NCI-H2029 (cell line): ENCODE measurements at regions not wholly inside any gene's neighbourhood (a gene's known extent, or its start where the extent isn't known, plus 50 kb on each side); places are given as distances from the start of the nearest gene placed in this dataset.
A peak's percentile ranks its signal among the peaks of the same experiment; 100 is the strongest.

ENCODE experiments used
- DNase-seq: peaks from one replicate; lab custom pipeline; 2025; lab: John Stamatoyannopoulos, UW

DNA sequence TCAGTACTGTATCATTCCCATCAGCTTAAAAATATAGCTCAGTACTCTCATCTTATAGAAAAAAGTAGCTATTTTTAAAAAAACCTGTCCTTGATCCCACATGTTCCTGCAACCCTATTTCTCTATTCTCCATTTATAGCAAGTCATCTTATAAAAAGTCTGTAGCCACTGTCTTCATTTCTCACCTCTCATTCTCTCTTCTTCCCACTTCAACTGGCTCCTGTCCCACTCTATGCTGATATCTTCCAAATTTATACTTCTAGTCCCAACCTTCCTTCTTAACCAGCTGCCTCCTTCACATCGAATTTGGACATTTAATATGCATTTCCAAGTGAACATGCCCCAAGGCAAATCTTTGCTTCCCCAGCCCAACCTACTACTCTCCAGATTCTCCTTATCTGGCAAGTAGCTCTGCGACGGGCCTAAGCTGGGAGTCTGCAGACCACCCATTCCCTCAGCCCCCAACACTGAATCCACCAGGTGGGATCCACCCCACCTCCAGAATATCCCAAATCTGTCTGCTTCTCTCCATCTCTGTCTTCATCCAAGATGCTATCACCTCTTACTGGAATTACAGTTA, 52.0 kb upstream of the TANC2 start:
- DNase-seq: no peak

DNA sequence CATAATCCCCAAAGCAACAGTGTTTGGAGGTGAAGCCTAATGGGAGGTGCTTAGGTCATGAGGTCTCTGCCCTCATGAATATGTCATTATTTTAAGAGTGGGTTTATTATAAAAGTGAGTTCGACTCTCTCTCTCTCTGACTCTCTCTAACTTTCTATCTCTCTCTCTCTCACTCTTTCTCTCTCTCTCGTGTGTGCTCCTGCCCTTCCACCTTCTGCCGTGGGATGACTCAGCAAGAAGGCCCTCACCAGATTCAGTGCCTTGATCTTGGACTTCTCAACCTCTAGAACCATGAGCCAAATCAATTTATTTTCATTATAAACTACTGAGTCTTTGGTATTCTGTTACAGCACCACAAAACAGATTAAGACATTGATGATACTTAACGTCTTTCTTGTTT, 53.7 kb upstream of the TANC2 start:
- DNase-seq: no peak

DNA sequence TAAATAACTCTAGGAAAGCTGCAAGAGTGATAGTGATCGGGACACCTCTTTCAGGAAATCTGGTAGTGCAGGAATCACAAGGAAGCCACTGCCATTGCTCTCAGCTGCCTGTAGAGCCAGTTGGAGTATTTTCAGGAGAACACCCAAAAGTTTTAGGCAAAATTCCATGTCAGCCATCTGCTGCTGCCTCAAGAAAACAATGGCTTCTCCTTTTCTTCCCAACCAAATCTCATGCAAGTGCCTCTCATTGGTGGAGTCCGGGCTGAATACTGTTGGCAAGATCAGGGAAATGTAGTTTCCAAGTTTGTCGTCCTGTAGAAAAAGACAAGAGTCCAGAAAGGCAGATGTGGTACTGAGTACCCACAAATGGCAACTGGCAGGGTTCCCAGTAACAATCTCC, 54.9 kb upstream of the TANC2 start:
- no peak for DNase-seq

DNA sequence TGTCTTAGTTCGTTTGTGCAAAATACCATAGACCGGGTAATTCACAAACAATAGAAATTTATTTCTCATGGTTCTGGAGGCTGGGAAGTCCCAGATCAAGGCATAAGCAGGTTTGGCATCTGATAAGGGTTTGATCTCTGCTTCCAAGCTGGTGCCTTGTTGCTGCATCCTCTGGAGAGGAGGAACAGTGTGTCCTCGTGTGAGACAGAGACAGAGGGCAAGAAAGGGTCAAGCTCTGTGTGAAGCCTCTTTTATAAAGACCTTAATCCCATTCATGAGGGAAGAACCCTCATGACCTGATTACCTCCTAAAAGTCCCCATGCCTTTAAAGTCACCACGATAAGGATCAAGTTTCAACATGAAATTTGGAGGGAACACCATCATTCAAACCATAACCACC, 55.8 kb upstream of the TANC2 start:
- no peak for DNase-seq

DNA sequence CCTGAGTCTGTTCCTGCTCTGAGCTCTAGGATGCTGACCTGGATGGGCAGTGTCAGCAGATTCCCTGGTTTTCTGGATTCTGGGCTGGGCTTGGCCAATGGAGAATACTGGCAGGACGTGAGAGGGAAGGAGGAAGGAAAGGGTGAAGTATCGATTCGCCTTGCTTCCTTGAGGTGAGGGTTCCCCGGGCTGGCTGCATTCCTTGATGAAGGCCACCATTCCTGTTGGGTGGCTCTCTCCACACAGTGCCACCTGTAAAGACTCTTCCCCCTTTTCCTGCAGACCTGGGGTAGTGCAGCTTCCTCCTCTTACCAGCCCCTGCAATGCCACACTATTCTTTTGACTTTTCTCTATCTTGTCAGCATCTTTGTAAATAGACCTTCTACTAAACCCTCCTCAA, 58.1 kb upstream of the TANC2 start:
- no peak for DNase-seq

DNA sequence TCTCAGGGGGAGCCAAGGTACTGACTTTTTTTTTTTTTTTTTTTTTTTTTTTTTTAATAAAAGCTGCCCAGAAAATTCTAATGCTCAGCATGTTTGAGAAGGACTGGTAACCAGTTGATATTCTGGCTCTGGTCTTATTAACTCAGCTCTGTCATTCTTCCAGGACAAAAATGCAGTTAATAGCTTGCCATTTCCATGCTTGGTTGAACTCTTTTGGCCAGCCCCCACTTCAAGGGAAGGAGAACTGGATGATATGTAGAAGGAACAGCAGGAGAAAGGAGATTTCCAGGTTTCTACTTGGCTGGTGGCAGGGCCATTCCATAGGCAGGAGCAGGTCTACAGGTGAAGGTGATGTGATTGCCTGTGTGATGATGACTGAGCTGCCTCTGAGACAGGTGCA, 59.2 kb upstream of the TANC2 start:
- DNase-seq: no peak

DNA sequence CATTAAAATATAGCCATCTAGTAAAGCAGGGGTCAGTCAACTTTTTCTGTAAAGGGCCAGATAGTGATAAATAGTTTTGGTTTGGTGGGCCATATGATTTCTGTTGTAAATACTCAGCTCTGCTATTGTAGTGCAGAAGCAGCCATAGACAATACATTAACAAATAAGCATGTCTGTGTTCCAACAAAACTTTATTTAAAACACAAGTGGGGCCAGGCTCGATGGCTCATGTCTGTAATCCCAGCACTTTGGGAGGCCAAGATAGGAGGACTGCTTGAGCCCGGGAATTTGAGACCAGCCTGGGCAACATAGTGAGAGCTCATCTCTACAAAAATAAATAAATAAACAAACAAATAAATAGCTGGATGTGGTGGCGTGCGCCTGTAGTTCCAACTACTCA, 60.8 kb upstream of the TANC2 start:
- DNase-seq: no peak

DNA sequence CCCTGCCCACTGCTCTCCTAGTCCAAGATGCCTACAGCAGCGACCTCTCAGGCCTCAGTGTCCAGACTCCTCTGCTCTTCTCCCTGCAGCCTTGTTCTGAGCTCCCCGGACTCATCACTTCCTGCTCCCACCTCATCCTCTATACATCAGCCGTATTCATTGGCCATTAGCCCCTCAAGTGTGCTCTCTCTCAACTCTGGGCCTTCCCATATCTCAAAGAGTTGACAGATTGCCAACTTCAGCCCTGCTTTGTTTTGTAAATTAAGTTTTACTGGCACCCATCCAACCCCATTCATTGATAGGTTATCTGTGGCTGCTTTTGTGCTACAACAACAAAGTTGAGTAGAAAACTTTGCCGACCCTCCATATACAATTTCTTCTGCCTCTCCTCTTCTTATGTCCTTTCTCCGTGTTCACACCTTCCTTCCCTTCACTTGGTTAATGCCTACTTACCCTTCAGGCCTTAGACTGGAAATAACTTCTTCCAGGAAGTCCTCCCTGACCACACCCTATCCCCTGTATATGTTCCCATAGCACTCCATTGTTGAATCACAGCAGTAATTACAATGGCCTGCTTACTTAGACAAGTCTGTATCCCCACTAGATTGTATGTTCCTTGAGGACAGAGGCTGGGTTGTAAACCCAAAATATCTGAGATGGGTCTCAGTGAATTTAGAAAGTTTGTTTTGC, 63.4 kb upstream of the TANC2 start:
- DNase-seq: no peak

DNA sequence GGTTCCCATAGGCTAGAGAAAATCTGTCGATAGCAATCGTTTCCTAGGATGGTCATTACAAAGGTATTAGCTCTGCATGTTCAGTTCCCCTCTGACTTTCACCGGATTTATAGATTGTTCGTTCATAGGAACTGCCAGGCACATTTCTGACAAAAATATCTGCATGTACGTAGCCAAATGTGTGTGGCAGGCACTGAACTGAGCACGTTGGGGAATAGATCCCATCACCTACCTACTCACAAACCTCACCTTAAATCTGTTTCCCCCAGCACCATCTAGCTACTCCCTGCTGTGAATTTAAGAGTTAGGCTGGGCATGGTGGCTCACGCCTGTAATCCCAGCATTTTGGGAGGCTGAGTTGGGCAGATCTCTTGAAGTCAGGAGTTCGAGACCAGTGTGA, 64.5 kb upstream of the TANC2 start:
- no peak for DNase-seq

DNA sequence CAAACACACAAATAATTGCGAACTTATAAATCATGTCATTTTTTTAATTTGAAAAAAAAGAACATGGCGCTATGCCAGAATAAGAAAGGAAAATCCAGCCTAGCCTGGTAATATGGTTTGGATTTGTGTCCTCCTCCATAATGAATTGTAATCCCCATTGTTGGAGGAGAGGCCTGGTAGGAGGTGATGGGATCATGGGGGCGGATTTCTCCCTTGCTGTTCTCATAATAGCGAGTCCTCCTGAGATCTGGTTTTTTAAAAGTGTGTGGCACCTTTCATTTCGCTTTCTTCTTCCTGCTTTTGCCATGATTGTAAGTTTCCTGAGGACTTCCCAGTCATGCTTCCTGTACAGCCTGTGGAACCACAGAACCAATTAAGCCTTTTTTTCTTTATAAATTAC, 65.9 kb upstream of the TANC2 start:
- no peak for DNase-seq

DNA sequence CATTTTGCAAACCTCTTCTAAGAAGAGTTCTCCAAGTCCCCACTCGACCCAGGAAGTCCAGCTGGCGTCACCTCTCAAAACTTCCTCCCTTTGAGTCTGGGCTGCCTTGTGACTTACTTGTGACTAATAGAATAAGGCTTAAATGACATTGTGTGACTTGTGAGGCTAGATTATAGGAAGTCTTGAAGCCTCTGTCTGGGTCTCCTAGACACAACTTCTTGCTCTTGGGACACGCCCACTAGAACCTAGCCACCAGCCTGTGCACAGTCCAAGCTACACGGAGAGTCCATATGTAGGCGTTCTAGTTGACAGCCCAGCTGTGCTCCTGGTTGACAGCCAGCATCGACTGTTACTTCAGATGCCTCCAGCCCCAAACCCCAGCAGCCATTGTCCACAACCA, 66.7 kb upstream of the TANC2 start:
- no peak for DNase-seq

DNA sequence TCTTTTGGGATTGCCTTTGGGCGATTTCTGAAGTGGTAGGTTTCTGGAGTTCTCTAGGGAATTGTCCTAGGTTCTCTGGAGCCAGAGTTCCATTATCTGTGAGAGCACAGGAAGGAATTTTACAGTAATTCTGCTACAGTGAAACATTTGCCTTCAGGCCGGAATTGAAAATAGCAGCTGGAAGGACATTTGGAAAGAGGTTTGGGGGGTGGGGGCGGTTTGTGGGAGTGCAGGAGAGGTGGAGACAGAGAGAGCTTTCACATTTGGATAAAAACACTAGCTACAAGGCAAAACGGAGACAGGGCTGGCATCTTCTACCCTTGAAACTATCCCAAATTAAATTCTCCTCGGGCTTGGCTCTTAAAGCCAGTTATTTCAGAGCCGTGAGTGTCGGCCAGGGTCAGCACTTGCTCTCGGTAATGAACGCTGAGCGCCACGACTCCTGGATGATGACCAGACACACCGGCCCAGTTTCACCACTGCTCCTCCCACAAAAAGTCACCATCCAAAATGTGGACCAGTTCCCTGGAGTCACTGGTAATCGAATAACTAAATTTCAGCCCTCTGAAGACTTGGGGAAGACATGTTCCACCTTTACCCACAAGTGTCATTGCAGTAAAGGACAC, 67.7 kb upstream of the TANC2 start:
- no peak for DNase-seq

DNA sequence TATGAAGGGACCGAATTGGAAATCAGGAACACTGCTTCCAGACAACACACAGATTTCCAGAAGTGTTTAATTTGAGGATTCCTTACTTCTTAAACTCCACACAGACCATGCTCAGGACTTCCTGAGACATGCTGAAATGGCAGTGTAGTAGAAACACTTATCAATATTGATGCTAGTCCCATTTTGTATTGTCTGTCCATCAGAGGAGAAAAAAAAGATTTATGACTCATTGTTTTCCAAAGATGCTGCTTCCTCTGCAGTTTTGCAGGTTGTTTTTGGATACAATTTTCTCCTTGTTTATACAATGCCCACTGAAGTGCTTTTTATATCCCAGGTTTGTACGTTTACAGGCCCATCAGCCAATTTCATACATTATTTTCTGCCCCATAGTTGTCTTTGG, 68.3 kb upstream of the TANC2 start:
- no peak for DNase-seq

DNA sequence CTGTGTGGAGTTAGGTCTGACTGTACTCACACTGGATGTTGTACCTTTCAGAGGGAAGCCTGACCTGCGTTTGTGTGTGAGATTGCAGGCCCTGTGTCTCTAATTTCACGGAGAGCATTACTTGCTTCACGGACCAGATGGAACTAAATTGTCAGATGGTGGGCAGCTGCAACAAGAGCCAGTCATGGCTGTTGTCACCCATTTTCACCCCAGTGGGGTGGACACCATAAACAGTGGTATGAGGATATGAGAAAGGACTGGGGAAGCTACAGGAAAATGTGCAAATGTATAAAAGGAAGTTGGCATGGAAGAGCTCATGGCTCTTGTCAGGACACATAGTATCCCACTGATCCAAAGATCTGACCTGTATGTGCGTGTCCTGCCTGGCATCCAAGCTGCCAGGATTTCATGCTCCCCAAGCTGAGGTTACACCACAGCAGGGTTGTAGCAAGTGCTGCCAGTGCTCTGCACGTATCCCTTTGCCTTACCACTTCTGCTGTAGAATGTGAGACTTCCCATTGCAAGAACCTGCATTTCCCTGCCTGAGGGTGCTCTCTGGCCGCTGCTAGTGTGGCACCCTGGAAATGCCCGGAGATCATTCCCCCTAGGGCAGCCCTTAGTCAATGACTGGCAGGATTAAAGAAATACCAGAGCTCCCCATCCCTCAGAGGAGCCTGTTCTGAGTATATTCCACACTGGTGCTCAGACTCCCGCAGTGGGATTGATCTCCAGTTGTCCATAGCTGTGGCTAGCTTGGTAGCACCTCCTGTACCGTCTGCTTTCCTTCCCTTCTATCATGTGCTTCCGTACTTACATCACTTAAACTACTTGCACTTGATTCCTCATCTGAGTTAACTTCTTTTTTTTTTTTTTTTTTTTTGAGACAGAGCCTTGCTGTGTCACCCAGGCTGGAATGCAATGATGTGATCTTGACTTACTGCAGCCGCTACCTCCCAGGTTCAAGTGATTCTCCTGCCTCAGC, 70.4 kb upstream of the TANC2 start:
- DNase-seq: no peak

DNA sequence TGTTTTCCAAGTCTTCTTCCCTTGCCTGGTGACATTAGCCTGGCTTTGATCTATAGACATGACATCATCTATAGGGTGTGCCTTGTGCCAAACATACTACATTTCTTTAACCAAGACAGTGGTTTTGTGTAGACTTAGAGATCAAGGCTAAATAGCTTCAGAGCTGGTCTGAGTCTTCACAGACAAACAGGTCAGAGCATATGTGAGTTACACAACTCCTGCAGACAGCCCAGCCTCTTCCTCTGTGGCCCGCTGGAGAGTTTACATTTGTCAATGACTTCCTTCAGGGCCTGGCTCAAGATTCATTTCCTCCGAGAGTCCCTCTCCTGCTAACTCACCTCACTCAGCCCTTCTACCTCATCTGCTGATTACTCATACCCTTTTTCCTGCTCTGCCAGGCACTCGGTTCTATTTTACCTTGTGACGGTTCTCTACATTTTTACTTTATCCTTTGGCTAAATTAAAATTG, 73.1 kb upstream of the TANC2 start:
- peak; percentile 23 for DNase-seq

DNA sequence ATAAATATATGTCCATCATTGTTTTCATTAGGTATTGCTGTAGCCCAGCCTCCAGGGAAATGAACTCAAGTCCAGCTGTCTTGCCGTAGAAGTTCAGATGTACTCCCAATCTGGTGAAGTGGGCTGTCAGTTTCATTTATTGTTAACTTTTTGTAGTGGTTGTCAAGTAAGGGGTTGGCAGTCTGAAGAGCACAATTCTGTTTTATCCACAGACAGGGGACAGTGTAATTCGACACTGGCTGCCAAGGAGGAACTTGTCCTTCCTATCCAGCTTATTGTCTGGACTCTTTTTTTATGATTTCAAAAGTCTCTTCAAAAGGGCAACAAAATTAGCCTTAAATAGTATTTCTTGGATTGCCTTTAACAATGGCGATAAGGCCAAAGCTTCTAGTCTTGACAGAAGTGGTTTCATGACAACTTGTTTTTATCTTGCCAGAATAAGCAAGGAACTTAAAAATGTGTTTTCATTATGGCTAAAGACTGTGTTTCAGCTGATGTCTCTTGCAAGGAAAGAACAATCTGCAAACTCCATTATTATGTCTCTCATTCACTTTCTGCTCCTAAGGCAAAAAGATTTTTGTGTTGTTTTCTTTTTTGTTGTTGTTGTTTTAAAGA, 73.9 kb upstream of the TANC2 start:
- DNase-seq: peak; percentile 16

DNA sequence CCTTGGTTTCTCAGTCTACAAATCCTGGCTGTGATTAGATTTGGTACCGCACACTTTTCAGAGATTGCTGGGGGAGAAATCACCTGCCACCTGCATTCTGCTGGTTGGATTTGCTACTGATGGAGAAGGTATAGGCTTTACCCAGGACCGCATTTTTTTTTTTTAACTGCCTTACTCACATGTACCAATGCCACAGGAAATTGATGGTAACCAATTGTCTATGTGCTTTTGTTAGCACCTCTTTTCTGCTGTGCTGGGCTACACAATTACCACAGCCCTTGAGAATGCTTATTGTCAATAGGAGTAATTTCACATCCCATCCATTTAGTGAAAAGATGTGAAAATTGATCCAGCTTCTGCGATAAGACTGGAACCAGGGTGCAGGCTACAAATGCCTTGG, 74.4 kb upstream of the TANC2 start:
- DNase-seq: no peak

DNA sequence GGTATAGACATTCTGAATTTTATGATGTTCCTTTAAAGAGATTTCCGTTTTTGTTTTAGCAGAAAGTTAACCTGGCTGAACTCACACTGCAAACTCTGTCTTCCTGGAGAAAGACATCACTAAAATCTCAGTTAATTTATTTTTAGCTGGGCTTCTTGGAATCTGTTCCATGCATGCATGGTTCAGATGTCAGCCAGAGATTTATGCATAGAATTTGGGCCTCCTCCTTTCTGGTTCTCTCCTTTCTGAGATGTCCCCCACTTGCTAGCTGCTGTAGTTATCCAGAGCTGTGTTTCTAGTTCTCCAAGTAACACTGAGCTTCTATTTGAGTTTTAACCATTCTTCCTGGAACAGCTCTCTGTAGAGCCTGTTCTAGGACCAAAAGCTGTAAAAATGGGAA, 77.3 kb upstream of the TANC2 start:
- no peak for DNase-seq

DNA sequence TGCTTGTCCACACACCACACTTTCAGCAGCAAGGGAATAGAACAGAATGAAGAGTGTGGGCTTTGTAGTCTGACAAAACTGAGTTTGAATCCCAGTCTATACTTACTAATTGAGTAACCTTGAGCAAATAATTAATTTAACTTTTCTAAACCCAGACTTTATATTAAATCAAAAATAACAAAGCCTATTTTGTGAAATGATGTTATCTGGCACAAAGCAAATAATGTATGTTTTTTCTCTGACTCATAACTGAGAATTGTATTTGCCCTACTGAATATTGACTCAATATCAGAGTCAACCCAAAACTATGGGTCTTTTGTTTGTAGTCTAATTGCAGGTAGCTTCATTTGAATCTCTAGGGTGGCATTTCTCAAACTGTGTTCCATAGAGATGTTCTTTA, 77.9 kb upstream of the TANC2 start:
- DNase-seq: no peak

DNA sequence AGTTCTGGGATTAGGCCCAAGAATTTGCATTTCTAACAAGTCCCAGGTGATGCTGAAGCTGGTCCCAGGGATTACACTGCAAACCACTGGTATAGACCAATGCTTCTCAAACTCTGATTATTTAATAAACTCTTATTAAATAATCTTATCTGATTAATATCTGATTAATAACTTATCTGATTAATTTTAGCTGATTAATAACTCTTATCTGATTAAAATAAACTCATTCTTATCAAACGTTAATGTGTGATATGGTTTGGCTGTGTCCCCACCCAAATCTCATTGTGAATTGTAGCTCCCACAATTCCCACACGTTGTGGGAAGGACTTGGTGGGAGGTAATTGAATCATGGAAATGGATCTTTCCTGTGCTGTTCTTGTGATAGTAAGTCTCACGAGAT, 78.6 kb upstream of the TANC2 start:
- DNase-seq: no peak

DNA sequence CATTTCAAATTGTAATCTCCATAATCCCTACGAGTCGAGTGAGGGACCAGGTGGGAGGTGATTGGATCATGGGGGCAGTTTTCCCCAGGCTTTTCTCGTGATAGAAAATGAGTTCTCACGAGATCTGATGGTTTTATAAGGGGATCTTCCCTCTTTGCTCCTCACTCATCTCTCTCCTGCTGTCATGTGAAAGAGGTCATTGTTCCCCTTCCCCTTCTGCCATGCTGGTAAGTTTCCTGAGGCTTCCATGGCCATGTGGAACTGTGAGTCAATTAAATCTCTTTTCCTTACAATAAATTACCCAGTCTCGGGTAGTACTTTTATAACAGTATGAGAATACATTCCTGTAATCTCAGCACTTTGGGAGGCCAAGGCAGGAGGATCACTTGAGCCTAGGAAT, 76.7 kb upstream of the MARCHF10 start:
- no peak for DNase-seq

DNA sequence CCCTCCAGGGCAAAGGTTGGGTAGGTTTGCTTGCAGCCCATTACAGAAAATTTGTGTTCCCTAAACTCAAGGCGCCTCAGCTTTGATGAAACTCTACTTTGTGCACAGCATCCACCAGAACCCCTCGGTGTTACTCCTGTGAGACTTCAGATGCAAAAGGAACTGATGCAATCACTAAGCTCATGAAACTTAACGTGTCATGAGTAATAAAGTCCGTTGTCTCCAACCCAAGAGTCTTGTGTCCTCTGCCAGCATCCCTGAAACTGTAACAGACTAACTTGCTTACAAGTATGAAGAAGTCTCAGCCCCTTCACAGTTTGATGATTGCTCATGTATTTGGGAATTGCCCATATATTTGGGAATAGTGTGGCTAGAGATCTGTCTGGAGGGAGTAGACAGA, 74.8 kb upstream of the MARCHF10 start:
- DNase-seq: no peak
